ENCODE measurements at regions not wholly inside any gene's neighbourhood (a gene's known extent, or its start where the extent isn't known, plus 50 kb on each side); places are given as distances from the start of the nearest gene placed in this dataset.

- no peak overlapping the region for H3K4me3 ChIP-seq (ENCODE audit: low read length)
- DNase-seq (ENCODE audit: low read depth, low spot score), result no peak
Observed at GRCh38 chr9:16337322-16338029, 533.0 kb downstream of the BNC2 start.

- no peak overlapping the region for H3K4me3 ChIP-seq (ENCODE audit: low read length)
- DNase-seq (ENCODE audit: low read depth, low spot score), result no peak
Observed at GRCh38 chr9:16341177-16341576, 529.3 kb downstream of the BNC2 start.

GRCh38 chr9:16342246-16343020 lies 528.0 kb downstream of the BNC2 start:
- DNase-seq (ENCODE audit: low read depth, low spot score), result no peak
- H3K4me3 ChIP-seq (ENCODE audit: low read length), result no peak overlapping the region

GRCh38 chr9:16343249-16344237 lies 526.9 kb downstream of the BNC2 start:
- H3K4me3 ChIP-seq (ENCODE audit: low read length), result no peak overlapping the region
- no peak for DNase-seq (ENCODE audit: low read depth, low spot score)

GRCh38 chr9:16344343-16344742 lies 526.1 kb downstream of the BNC2 start:
- no peak for DNase-seq (ENCODE audit: low read depth, low spot score)
- H3K4me3 ChIP-seq (ENCODE audit: low read length), result no peak overlapping the region

- no peak for DNase-seq (ENCODE audit: low read depth, low spot score)
- no peak overlapping the region for H3K4me3 ChIP-seq (ENCODE audit: low read length)
Observed at GRCh38 chr9:16345902-16346301, 524.6 kb downstream of the BNC2 start.

- no peak overlapping the region for H3K4me3 ChIP-seq (ENCODE audit: low read length)
- no peak for DNase-seq (ENCODE audit: low read depth, low spot score)
Observed at GRCh38 chr9:16347886-16348285, 522.6 kb downstream of the BNC2 start.

- no peak for DNase-seq (ENCODE audit: low read depth, low spot score)
- H3K4me3 ChIP-seq (ENCODE audit: low read length), result no peak overlapping the region
Observed at GRCh38 chr9:16348531-16348930, 521.9 kb downstream of the BNC2 start.

- no peak for DNase-seq (ENCODE audit: low read depth, low spot score)
- no peak overlapping the region for H3K4me3 ChIP-seq (ENCODE audit: low read length)
Observed at GRCh38 chr9:16352251-16352650, 518.2 kb downstream of the BNC2 start.

- no peak for DNase-seq (ENCODE audit: low read depth, low spot score)
Observed at GRCh38 chr9:16352791-16353401, 517.6 kb downstream of the BNC2 start.

GRCh38 chr9:16356196-16356765 lies 514.2 kb downstream of the BNC2 start:
- no peak for DNase-seq (ENCODE audit: low read depth, low spot score)
- no peak overlapping the region for H3K4me3 ChIP-seq (ENCODE audit: low read length)

More at GRCh38 chr9:16352791-16353401, 517.6 kb downstream of the BNC2 start:
- no peak overlapping the region for H3K4me3 ChIP-seq (ENCODE audit: low read length)

- no peak overlapping the region for H3K4me3 ChIP-seq (ENCODE audit: low read length)
- DNase-seq (ENCODE audit: low read depth, low spot score), result no peak
Observed at GRCh38 chr9:16357828-16358227, 512.6 kb downstream of the BNC2 start.

- DNase-seq (ENCODE audit: low read depth, low spot score), result no peak
- H3K4me3 ChIP-seq (ENCODE audit: low read length), result no peak overlapping the region
Observed at GRCh38 chr9:16358751-16359150, 511.7 kb downstream of the BNC2 start.

Measured in Jurkat, Clone E6-1 (cell line).